ENCODE measurements at regions not wholly inside any gene's neighbourhood (a gene's known extent, or its start where the extent isn't known, plus 50 kb on each side); places are given as distances from the start of the nearest gene placed in this dataset.

GRCh38 chr16:65377195-65377594, 255.3 kb upstream of the CDH11 start:
- TF ChIP-seq CTCF (conservative IDR thresholded peaks at IDR 0.05 in 1 of 2, IDR thresholded peaks at IDR 0.05 in 1 of 2; ENCODE audit: extremely low read depth in 1 of 2, insufficient read depth in 1 of 2, low read depth in 1 of 2, low read length in 2 of 2) (no peak), EZH2 (IDR thresholded peaks at IDR 0.05; ENCODE audit: borderline replicate concordance, low read length) (no peak)
